ENCODE measurements at regions not wholly inside any gene's neighbourhood (a gene's known extent, or its start where the extent isn't known, plus 50 kb on each side); places are given as distances from the start of the nearest gene placed in this dataset.

- in situ Hi-C loops (cut with MboI) = no loop called here
- CTCF ChIA-PET (ENCODE audit: low intra/inter-chr PET ratio) = no interaction called here
- H2AFZ ChIP-seq (ENCODE audit: low read depth, low read length) = no peak overlapping the region
These were observed 224.6 kb downstream of the RAP2A start for GRCh38 chr13:97658556-97658955.

GRCh38 chr13:97659602-97660001 is 225.6 kb downstream of the RAP2A start:
- H3K36me3 ChIP-seq (ENCODE audit: control insufficient read depth, insufficient read depth, low read length) = no peaks in the 10 kb centered on the region
- no peaks in the 10 kb centered on the region for H3K79me2 ChIP-seq (ENCODE audit: control insufficient read depth, insufficient read depth, low read length)
- H3K27ac ChIP-seq (ENCODE audit: extremely low read depth, low read depth, low read length) = no peak overlapping the region
- in situ Hi-C loops (cut with MboI) (no loop called here), intact Hi-C loops (cut with micrococcal nuclease) (no loop called here)
- BruUV-seq (replicated peaks) = no TSS peak
- no peaks in the 10 kb centered on the region for H3K27me3 ChIP-seq (ENCODE audit: control insufficient read depth in 2 of 2, insufficient read depth in 2 of 2, low read length in 2 of 2)
- DNase-seq (ENCODE audit: extremely low read depth in 1 of 4, low spot score in 3 of 4) = peak in 1 of 4 experiments; percentile 2
- no peaks in the 10 kb centered on the region for H3K4me1 ChIP-seq (replicated peaks in 1 of 2; ENCODE audit: control insufficient read depth in 2 of 2, insufficient read depth in 2 of 2, low read length in 2 of 2)
- no peak overlapping the region for H3K9ac ChIP-seq (ENCODE audit: insufficient read depth in 1 of 2, low read depth in 2 of 2, low read length in 2 of 2)
- H3K9me3 ChIP-seq (replicated peaks; ENCODE audit: control insufficient read depth, insufficient read depth, low read depth, low read length) = no peaks in the 10 kb centered on the region
- H2AFZ ChIP-seq (ENCODE audit: low read depth, low read length) = no peak overlapping the region
- no peaks in the 10 kb centered on the region for H3K9me1 ChIP-seq (ENCODE audit: control insufficient read depth, insufficient read depth, low read length)
- ChIA-PET CTCF (ENCODE audit: low intra/inter-chr PET ratio) (no interaction called here), POLR2A (no interaction called here)
- 0% methylated on average over 4 of the region's 4 CpGs for WGBS (ENCODE audit: insufficient coverage, low coverage, missing lambda C conversion rate)
- no peak overlapping the region for H3K4me2 ChIP-seq (ENCODE audit: insufficient read depth, low read length)
- no peak for ATAC-seq
- H3K4me3 ChIP-seq = no peak overlapping the region
- no peaks in the 10 kb centered on the region for H4K20me1 ChIP-seq (replicated peaks; ENCODE audit: control insufficient read depth, insufficient read depth, low read length)
- FAIRE-seq = no peak
- TF ChIP-seq DDX20 (tag; IDR thresholded peaks at IDR 0.05; ENCODE audit: low read depth) (no peak), GTF3C2 (IDR thresholded peaks at IDR 0.05; ENCODE audit: borderline replicate concordance, extremely low read depth, insufficient read length) (no peak), MEIS2 (IDR thresholded peaks at IDR 0.05; ENCODE audit: partially characterized antibody) (no peak), NFXL1 (CRISPR knock-in tag; IDR thresholded peaks at IDR 0.05) (no peak), E2F4 (CRISPR knock-in tag; IDR thresholded peaks at IDR 0.05; ENCODE audit: low read depth) (no peak), L3MBTL2 (IDR thresholded peaks at IDR 0.05) (no peak), ZNF12 (CRISPR knock-in tag; IDR thresholded peaks at IDR 0.05) (no peak), RAD21 (CRISPR knock-in tag; conservative IDR thresholded peaks at IDR 0.05 in 1 of 2, IDR thresholded peaks at IDR 0.05 in 1 of 2) (peak in 1 of 2 experiments; percentile 21; a peak in 2 of 4 replicates)

More at GRCh38 chr13:97658556-97658955, 224.6 kb downstream of the RAP2A start:
- no peaks in the 10 kb centered on the region for H3K36me3 ChIP-seq (ENCODE audit: control insufficient read depth, insufficient read depth, low read length)
- intact Hi-C loops (cut with micrococcal nuclease) = no loop called here
- no peak overlapping the region for H3K9ac ChIP-seq (ENCODE audit: insufficient read depth in 1 of 2, low read depth in 2 of 2, low read length in 2 of 2)
- no peaks in the 10 kb centered on the region for H3K79me2 ChIP-seq (ENCODE audit: control insufficient read depth, insufficient read depth, low read length)
- no peak overlapping the region for H3K4me2 ChIP-seq (ENCODE audit: insufficient read depth, low read length)
- H3K27ac ChIP-seq (ENCODE audit: extremely low read depth, low read depth, low read length) = no peak overlapping the region
- H3K4me1 ChIP-seq (replicated peaks in 1 of 2; ENCODE audit: control insufficient read depth in 2 of 2, insufficient read depth in 2 of 2, low read length in 2 of 2) = no peaks in the 10 kb centered on the region
- no peaks in the 10 kb centered on the region for H3K9me3 ChIP-seq (replicated peaks; ENCODE audit: control insufficient read depth, insufficient read depth, low read depth, low read length)
- no peak for DNase-seq (ENCODE audit: extremely low read depth in 1 of 4, low spot score in 3 of 4)
- POLR2A ChIA-PET = interaction anchor here (0.6 kb wide), 1 partner anchor 30 kb away, joined by 3 read pairs; no protein-coding TSS in a partner anchor
- TF ChIP-seq HMG20A (CRISPR knock-in tag; conservative IDR thresholded peaks at IDR 0.05) = no peak
- no peak for TF ChIP-seq ZNF57 (CRISPR knock-in tag; IDR thresholded peaks at IDR 0.05)
- no peak for TF ChIP-seq SIN3B (IDR thresholded peaks at IDR 0.05; ENCODE audit: low read depth)
- no peak for TF ChIP-seq FOXP1 (CRISPR knock-in tag; IDR thresholded peaks at IDR 0.05)
- TF ChIP-seq TAL1 (IDR thresholded peaks at IDR 0.05) = no peak
- no peaks in the 10 kb centered on the region for H4K20me1 ChIP-seq (replicated peaks; ENCODE audit: control insufficient read depth, insufficient read depth, low read length)
- no TSS peak for BruUV-seq (replicated peaks)
- no peak overlapping the region for H3K4me3 ChIP-seq
- peaks cover 0 to 4% of the 10 kb centered on the region in 2 experiments; a peak in 1 of 5 replicates for H3K27me3 ChIP-seq (ENCODE audit: control insufficient read depth in 2 of 2, insufficient read depth in 2 of 2, low read length in 2 of 2)
- H3K9me1 ChIP-seq (ENCODE audit: control insufficient read depth, insufficient read depth, low read length) = no peaks in the 10 kb centered on the region
- no peak for FAIRE-seq
- ATAC-seq = no peak

All from K562 (cell line).